ENCODE measurements at regions not wholly inside any gene's neighbourhood (a gene's known extent, or its start where the extent isn't known, plus 50 kb on each side); places are given as distances from the start of the nearest gene placed in this dataset.

DNA sequence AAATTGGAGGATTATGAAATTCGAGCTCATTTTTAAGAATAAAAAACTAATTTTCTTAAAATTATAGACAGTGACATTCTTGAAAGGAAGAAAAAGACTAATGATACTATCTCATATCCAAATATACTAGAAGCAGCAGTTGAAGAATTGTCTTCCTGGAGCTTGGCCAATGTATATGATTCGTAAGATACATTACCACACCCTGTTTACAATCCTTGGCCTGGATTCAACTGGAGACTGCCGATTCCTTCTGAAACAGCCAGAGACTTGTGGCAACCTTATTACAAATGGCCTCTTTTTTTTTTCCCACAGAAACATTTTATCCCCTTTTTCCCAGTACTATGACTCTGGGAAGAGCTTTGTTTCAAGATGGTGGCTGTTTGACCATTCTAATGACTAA is 571.2 kb upstream of the FAT1 start:
- TF ChIP-seq ZNF571 (tag by site-specific recombination; IDR thresholded peaks at IDR 0.05) = no peak
- no peak for TF ChIP-seq ZNF324 (tag by site-specific recombination; IDR thresholded peaks at IDR 0.05)
- no peak for TF ChIP-seq ZNF174 (tag by site-specific recombination; IDR thresholded peaks at IDR 0.05)
- TF ChIP-seq, protein P1, sequence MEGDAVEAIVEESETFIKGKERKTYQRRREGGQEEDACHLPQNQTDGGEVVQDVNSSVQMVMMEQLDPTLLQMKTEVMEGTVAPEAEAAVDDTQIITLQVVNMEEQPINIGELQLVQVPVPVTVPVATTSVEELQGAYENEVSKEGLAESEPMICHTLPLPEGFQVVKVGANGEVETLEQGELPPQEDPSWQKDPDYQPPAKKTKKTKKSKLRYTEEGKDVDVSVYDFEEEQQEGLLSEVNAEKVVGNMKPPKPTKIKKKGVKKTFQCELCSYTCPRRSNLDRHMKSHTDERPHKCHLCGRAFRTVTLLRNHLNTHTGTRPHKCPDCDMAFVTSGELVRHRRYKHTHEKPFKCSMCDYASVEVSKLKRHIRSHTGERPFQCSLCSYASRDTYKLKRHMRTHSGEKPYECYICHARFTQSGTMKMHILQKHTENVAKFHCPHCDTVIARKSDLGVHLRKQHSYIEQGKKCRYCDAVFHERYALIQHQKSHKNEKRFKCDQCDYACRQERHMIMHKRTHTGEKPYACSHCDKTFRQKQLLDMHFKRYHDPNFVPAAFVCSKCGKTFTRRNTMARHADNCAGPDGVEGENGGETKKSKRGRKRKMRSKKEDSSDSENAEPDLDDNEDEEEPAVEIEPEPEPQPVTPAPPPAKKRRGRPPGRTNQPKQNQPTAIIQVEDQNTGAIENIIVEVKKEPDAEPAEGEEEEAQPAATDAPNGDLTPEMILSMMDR (tag by site-specific recombination; IDR thresholded peaks at IDR 0.05) = no peak
- no peak for TF ChIP-seq ZSCAN30 (tag by site-specific recombination; IDR thresholded peaks at IDR 0.05)
- no peak for TF ChIP-seq ZNF302 (tag by site-specific recombination; IDR thresholded peaks at IDR 0.05; ENCODE audit: low read depth)
- TF ChIP-seq ZNF776 (tag by site-specific recombination; IDR thresholded peaks at IDR 0.05; ENCODE audit: borderline replicate concordance) = no peak
- no peak for TF ChIP-seq ZNF146 (tag by site-specific recombination; IDR thresholded peaks at IDR 0.05)
- TF ChIP-seq ZNF777 (tag by site-specific recombination; IDR thresholded peaks at IDR 0.05; ENCODE audit: borderline replicate concordance) = no peak
- TF ChIP-seq ZNF510 (tag by site-specific recombination; IDR thresholded peaks at IDR 0.05; ENCODE audit: insufficient replicate concordance) = no peak
- TF ChIP-seq, protein P2, sequence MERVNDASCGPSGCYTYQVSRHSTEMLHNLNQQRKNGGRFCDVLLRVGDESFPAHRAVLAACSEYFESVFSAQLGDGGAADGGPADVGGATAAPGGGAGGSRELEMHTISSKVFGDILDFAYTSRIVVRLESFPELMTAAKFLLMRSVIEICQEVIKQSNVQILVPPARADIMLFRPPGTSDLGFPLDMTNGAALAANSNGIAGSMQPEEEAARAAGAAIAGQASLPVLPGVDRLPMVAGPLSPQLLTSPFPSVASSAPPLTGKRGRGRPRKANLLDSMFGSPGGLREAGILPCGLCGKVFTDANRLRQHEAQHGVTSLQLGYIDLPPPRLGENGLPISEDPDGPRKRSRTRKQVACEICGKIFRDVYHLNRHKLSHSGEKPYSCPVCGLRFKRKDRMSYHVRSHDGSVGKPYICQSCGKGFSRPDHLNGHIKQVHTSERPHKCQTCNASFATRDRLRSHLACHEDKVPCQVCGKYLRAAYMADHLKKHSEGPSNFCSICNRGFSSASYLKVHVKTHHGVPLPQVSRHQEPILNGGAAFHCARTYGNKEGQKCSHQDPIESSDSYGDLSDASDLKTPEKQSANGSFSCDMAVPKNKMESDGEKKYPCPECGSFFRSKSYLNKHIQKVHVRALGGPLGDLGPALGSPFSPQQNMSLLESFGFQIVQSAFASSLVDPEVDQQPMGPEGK (tag by site-specific recombination; IDR thresholded peaks at IDR 0.05) = no peak
- TF ChIP-seq, protein P3, sequence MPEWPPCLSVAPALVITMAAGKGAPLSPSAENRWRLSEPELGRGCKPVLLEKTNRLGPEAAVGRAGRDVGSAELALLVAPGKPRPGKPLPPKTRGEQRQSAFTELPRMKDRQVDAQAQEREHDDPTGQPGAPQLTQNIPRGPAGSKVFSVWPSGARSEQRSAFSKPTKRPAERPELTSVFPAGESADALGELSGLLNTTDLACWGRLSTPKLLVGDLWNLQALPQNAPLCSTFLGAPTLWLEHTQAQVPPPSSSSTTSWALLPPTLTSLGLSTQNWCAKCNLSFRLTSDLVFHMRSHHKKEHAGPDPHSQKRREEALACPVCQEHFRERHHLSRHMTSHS (tag by site-specific recombination; IDR thresholded peaks at IDR 0.05) = no peak
- no peak for TF ChIP-seq SP3 (tag by site-specific recombination; IDR thresholded peaks at IDR 0.05)

Measured in HEK293 (cell line).